DMS114 treated with DMSO at 0.1 percent for 48 hours (cell line): ENCODE measurements at regions not wholly inside any gene's neighbourhood (a gene's known extent, or its start where the extent isn't known, plus 50 kb on each side); places are given as distances from the start of the nearest gene placed in this dataset.

ENCODE experiments used
- DNase-seq: peaks from one replicate; lab custom pipeline; 2025; ENCODE audit not compliant: unreplicated experiment; lab: John Stamatoyannopoulos, UW

DNA sequence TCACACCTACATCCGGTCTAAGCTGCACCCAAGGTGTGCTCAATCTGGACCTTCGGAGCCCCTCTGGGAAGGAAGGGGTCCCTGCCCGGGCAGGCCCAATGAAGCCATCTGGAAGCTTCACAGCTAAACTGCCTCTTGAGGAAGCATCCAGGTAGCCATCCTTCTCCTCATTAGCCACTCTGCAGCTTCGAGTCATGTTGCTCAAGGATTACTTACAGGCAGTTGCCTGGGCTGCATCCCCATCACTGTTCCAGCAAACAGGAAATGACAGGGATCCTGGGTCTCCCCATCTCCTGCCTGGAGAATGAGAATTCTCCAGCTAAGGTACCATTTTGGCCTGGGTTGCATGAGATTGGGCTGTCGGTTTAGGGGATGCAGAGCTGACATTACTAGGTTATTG is 91.7 kb downstream of the ERMARD start:
- no peak for DNase-seq

DNA sequence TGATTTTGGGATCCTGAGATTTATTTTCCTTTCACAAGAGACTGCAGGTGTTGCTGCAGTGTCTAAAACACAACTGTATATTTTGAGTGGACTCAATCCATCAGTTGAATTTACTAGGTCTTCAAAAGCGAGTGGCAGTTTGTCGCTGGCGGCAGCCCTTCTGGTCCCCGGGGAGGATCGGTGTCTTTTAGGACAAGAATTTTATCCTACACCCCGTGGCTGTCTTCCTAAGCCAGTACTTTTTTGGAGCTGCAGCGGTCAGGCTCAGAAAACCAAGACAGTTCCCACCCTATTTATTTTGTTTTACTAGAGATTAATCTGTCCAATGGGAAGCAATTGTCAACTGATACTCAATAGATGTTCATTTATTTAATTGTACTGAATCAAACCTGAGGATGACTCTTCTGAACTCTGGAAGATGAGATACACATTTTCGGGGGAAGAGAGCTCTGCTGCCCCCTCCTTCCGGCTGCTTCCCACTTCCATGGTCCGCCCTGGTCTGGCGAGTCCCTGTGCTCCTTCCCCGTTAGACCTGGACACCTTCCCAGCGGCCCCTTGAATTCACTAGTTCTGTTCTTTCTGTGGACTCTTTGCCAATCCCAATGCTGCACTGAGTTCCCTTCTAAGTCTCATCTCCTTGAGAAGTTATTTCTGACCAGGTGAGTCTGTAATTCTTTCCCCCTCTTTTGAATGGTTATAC is 90.6 kb downstream of the ERMARD start:
- no peak for DNase-seq

DNA sequence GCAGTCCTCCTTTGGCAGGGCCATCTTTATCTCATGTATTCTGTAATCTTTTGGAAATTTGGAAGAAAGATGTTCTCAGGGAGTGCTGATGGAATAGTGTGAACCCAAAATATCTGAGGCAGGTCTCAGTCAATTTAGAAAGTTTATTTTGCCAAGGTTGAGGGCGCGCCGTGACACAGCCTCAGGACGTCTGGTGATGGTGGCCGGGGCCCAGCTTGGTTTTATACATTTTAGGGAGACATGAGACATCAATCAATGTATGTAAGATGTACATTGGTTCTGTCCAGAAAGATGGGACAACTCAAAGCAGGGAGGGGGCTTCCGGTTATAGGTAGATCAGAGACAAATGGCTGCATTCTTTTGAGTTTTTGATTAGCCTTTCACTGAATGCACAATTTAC is 89.8 kb downstream of the ERMARD start:
- DNase-seq: no peak

DNA sequence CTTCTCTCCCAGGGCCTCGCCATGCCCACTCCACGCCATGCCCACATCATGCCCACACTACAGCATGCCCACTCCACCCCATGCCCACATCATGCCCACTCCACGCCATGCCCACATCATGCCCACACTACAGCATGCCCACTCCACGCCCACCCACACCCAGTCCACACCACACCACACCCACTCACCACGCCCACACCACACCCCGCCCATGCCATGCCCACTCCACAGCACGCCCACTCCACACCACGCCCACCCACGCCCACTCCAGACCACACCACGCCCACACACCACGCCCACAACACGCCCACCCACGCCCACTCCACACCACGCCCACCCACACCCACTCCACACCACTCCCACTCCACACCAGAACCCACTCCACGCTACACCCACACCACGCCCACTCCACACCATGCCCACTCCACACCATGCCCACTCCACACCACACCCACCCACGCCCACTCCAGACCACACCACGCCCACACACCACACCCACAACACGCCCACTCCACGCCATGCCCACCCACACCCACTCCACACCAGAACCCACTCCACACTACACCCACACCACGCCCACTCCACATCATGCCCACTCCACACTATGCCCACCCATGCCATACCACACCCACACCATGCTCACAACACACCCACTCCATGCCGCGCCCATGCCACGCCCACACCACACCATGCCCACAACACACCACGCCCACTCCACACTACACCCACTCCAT is 88.6 kb downstream of the ERMARD start:
- no peak for DNase-seq

DNA sequence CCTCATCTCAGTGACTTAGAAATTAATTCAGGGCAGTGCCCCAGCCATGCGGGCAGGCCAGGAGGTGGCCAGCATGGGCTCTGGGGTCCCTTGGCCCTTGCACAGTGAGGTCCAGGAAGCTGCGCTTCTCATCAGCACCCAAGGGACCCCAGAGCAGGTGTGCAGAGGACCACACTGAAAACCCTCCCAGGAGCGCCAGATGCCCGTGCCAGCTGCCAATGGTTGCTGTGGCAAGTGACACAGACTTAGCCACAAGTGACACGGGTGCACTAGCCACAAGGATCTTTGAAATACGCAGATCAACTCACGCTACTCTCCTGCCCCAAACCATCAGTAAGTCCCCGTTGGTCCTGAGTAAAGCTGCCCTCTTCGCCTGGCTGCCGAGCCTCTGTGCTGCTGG is 88.1 kb downstream of the ERMARD start:
- DNase-seq: no peak

DNA sequence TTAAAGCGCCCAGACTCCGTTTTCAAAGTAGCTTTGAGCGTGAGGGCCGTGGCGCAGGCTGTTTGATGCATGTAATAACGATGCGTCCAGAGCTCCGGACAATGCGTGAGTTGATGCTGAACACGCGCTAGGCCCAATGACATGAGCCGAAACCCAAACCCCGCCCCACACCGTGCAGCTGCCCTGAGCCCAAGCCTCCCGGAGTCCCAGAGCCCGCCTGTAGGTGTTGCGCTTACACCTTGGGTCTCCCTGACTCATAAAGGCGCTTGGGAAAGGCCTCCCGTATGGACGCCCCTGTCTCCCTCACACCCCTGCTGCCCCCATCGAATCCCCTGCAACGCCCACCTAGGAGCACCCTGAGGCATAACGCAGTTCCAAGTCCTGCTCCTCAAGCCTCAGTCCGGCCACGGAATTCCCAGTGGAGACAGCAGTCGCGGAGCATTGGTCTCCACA is 87.6 kb downstream of the ERMARD start:
- no peak for DNase-seq

DNA sequence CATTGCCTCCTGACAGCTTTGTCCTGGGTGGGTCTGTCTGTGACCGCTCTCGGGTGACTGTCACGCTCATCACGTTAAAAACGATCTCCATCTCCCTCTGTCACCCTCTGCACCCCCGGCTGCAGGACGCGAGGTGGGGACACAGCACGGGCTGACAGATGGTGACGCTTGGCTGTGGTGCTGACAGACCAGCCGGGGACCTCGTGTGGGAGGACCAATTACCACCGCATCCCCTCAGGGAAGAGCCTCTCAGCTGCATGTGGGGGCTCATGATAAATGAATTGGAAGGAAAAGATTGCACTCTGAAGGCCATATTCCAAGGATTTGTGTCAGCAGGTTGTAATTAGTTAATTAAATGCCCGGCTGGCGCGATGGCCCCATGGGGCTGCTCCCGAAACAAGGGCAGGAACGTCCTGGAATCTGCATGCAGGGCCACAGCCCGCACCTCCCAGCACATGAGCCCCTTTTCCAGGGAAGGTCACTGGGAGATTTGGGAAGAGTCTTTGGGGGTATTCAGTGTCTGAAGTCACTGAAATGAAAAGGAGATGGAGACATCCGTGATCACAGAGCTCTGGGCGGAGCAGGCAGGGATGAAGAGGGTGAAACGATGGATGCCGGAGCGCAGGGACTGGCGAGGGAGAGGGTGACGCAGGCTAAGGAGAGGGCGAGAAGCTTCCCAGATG is 87.1 kb downstream of the ERMARD start:
- DNase-seq: no peak

DNA sequence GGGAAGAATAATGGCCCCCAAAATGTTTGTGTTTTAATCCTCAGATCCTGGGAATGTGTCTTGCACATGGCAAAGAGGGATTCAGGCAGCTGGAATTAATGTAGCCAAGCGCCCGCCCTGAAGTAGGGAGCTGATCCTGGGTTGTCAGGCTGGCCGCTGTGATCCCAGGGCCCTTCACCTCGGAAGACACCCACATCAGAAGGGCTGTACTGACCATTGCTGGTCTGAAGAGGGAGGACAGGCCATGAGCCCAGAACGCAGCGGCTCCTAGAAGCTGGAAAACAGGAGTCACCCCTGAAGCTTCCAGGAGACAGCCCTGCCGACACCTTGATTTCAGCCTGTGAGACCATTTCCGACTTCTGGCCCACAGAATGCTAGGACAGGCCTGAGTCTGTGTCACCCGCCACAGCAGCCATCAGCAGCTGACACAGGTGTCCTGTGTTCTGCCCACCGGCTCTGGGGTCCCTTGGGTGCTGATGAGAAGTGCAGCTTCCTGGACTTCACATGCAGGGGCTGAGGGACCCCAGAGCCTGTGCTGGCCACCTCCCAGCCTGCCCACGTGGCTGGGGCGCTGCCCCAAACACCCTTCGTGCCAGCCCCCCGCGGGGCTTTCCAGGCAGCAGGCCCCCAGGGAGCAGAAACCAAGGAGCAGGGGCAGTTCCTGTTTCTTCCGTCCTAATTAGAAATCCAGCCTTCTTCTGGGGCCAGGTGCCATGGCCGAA is 86.3 kb downstream of the ERMARD start:
- no peak for DNase-seq

DNA sequence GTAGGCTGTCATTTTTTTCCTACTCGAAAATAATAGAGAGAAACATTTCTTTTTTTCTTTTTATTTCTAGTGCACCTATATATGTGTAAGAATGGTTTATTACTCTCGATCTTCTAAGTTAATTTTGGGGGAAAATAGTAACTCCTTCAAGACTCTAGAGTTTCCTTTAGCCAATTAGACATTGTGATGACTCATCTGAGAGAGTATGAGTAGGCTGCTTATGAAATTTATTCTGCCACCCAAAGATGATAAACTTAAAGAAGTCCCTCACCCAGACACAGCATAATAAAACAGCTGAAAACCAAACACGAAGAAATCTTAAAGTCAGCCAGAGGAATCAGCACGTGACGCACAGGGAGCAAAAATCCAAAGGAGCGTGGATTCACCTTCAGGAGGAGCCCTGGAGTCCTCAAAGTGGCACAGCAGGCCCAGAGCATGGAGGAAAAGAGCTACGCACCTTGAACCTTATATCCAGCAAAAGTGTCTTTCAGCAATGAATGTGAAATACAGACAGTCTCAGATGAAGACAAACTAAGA is 81.9 kb downstream of the ERMARD start:
- DNase-seq: no peak

DNA sequence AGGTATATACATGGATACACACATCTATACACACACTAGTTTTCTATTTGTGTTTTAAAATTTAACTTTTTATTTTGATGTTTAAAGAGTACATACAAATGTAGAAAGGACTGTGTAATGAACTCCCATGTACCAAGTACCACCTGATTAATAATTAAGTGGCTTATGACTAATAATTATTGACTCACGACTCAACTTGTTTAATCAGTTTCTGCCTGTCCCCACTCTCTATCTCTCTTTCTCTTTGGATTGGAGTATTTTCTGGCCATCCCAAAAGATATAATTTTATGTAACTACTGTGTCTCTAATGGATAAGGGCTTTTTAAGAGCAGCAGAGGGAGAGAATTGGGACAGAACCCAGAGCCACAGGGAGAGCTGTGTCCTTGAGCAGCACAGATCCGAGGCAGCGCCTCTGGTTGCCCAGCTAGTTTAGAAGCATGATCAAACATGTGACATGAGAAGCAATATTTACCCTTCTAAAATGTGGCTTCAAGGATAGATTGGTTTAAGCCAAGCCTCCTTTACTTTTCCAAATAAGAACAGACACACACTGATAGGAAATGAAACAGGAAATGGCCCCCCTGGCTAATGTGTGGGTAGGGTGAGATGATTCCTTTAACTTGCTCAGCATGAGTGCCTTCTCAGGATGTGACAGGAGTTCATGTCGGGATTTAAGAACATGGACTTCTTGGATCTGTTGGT is 81.0 kb downstream of the ERMARD start:
- DNase-seq: no peak

DNA sequence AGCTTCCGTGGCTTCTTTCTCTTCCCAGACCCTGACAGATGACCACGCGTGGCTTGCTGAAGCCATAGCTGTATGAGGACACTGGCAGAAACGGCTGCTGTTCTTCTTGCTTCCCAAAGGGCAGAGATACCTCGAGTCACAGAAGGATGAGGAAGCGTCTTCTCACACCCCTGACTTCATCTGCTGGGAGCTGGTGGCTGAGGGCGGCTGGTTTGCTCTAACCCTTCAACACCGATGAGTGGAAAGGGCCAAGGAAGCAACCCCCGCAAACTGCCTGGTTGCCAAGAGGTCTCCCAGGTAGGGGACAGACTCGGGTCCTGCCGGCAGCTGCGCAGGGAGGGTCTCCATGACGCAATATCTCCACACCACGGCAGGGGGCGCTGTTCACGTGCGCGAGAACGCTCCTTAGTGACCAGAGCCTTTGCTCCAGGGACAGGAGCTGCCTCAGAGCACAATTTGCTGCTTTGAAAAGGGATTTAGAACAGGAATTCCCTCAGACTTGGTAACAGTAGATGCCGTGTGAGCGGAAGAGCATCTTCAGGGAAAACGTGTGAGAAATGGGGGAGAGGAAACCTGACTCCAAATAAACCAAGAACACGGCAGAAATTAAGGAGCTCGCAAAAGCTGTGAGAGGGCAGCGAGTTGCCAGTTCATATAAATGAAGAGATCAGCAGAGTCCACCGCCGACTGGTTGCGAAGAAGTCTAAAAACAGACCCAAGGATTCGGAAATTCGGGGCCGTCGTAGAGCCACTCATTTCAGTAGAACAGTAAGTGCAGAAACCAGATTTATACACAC is 80.2 kb downstream of the ERMARD start:
- peak; percentile 0 for DNase-seq
